ENCODE measurements at regions not wholly inside any gene's neighbourhood (a gene's known extent, or its start where the extent isn't known, plus 50 kb on each side); places are given as distances from the start of the nearest gene placed in this dataset.

GRCh38 chr2:200752835-200753234 lies 58.9 kb upstream of the BZW1 start:
- 50 to 79% methylated on average over 1 of the region's 1 CpG for WGBS, 2 donors
- no peak overlapping the region for H3K4me3 ChIP-seq
- intact Hi-C loops (cut with DNase I), result loop anchor here (10.0 kb wide), 1 partner anchor 52 kb away; no protein-coding TSS in a partner anchor
- H3K27me3 ChIP-seq, result no peaks in the 10 kb centered on the region
- TF ChIP-seq POLR2A (IDR thresholded peaks at IDR 0.05) (no peak), CTCF (IDR thresholded peaks at IDR 0.05) (no peak)
- no peaks in the 10 kb centered on the region for H3K36me3 ChIP-seq (replicated peaks in 1 of 2; ENCODE audit: insufficient read depth in 1 of 2, low read depth in 2 of 2)
- H3K9me3 ChIP-seq, result no peaks in the 10 kb centered on the region
- peaks cover 6% of the 10 kb centered on the region for H3K4me1 ChIP-seq
- no peak for DNase-seq
- H3K27ac ChIP-seq, result no peak overlapping the region
- ATAC-seq, result no peak

- no peaks in the 10 kb centered on the region for H3K9me3 ChIP-seq
- DNase-seq (no peak), ATAC-seq (no peak)
- H3K4me3 ChIP-seq, result no peak overlapping the region
- intact Hi-C loops (cut with DNase I), result loop anchor here (10.0 kb wide), 1 partner anchor 48 kb away; no protein-coding TSS in a partner anchor
- TF ChIP-seq POLR2A (IDR thresholded peaks at IDR 0.05) (no peak), CTCF (IDR thresholded peaks at IDR 0.05) (no peak)
- no peaks in the 10 kb centered on the region for H3K4me1 ChIP-seq
- 39 to 58% methylated on average over 3 to 4 of the region's 4 CpGs for WGBS, 2 donors
- no peak overlapping the region for H3K27ac ChIP-seq
- no peaks in the 10 kb centered on the region for H3K36me3 ChIP-seq (replicated peaks in 1 of 2; ENCODE audit: insufficient read depth in 1 of 2, low read depth in 2 of 2)
- no peaks in the 10 kb centered on the region for H3K27me3 ChIP-seq
Measured at GRCh38 chr2:200756618-200757321, 54.9 kb upstream of the BZW1 start.

DNA sequence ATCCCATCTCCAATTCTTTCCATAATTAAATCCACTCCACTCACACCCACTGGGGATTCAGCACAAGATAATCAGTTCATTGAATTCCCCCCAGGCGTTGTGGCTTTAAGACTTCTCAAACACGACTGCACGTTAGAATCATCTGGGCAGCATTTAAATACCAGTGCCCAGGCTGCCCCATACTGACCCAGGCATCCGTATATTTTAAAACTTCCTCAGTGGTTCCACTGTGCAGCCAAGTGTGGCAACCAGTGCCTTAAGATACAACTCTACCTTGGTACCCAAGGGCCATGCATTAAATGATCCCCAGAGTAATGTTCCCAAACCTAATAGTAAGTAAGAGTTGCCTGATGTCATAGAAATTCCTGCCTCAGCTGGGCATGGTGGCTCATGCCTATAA lies 54.3 kb upstream of the BZW1 start:
- WGBS, 2 donors, result 57 to 66% methylated on average over 4 of the region's 4 CpGs
- DNase-seq (no peak), ATAC-seq (no peak)
- intact Hi-C loops (cut with DNase I), result loop anchor here (10.0 kb wide), 1 partner anchor 47 kb away; no protein-coding TSS in a partner anchor
- Histone ChIP-seq H3K4me3 (no peak overlapping the region), H3K27me3 (no peaks in the 10 kb centered on the region), H3K36me3 (replicated peaks in 1 of 2; ENCODE audit: insufficient read depth in 1 of 2, low read depth in 2 of 2) (no peaks in the 10 kb centered on the region), H3K9me3 (no peaks in the 10 kb centered on the region), H3K4me1 (no peaks in the 10 kb centered on the region), H3K27ac (no peak overlapping the region)
- TF ChIP-seq CTCF (IDR thresholded peaks at IDR 0.05), result no peak
- no peak for TF ChIP-seq POLR2A (IDR thresholded peaks at IDR 0.05)

GRCh38 chr2:200758341-200758740 lies 53.4 kb upstream of the BZW1 start:
- WGBS, 2 donors, result 72 to 76% methylated on average over 4 of the region's 4 CpGs
- intact Hi-C loops (cut with DNase I), result loop anchor here (10.0 kb wide), 1 partner anchor 46 kb away; no protein-coding TSS in a partner anchor
- no peak for TF ChIP-seq CTCF (IDR thresholded peaks at IDR 0.05)
- TF ChIP-seq POLR2A (IDR thresholded peaks at IDR 0.05), result no peak

DNA sequence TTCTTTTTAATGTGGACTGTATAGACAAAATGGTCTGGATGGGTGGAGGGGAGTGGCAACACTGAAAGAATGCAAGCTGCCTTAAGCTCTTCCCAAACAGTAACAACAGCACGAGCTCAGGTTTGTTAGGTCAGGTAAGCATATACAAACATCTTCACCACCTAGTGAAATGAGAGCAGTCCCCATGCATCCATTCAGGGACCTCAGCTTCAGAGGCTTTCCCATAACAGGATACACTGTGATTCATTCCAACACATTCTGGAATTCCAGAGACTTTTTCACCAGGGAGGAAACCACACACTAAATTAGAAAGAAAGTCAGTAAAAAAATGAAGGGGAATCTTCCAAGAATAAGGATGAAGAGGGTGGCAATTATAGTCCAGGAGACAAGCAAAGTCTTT lies 50.4 kb upstream of the BZW1 start:
- no peak for ATAC-seq
- intact Hi-C loops (cut with DNase I), result no loop called here
- H3K27ac ChIP-seq, result no peak overlapping the region
- WGBS, 2 donors, result 58 to 65% methylated on average over 1 of the region's 1 CpG
- DNase-seq, result no peak
- H3K9me3 ChIP-seq, result no peaks in the 10 kb centered on the region
- no peaks in the 10 kb centered on the region for H3K4me1 ChIP-seq
- H3K27me3 ChIP-seq, result no peaks in the 10 kb centered on the region
- H3K36me3 ChIP-seq (replicated peaks in 1 of 2; ENCODE audit: insufficient read depth in 1 of 2, low read depth in 2 of 2), result no peaks in the 10 kb centered on the region
- no peak overlapping the region for H3K4me3 ChIP-seq
- TF ChIP-seq CTCF (IDR thresholded peaks at IDR 0.05) (no peak), POLR2A (IDR thresholded peaks at IDR 0.05) (no peak)

More at GRCh38 chr2:200758341-200758740, 53.4 kb upstream of the BZW1 start:
- H3K36me3 ChIP-seq (replicated peaks in 1 of 2; ENCODE audit: insufficient read depth in 1 of 2, low read depth in 2 of 2), result no peaks in the 10 kb centered on the region
- H3K4me3 ChIP-seq, result no peak overlapping the region
- no peak for ATAC-seq
- no peaks in the 10 kb centered on the region for H3K4me1 ChIP-seq
- no peaks in the 10 kb centered on the region for H3K9me3 ChIP-seq
- no peaks in the 10 kb centered on the region for H3K27me3 ChIP-seq
- DNase-seq, result no peak
- no peak overlapping the region for H3K27ac ChIP-seq
